ENCODE measurements at regions not wholly inside any gene's neighbourhood (a gene's known extent, or its start where the extent isn't known, plus 50 kb on each side); places are given as distances from the start of the nearest gene placed in this dataset.

DNA sequence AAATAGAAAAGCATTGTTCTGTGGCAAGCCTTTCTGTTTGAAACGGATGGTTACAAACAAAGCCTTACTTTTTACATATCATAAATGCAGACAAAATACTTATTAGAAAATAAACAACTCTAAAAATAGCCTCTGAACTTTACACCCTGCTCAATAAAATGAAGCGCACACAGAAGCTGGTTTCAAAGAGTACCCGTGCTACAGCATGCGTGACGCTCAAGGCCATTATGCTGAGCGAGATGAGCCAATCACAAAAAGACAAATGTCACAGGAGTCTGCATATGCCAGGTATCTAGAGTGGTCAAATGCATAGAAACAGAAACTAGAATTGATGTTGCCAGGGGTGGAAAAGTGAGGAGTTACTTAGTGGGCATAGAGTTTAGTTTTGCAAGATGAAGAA, 326.5 kb upstream of the GATB start:
- no peaks in the 10 kb centered on the region; the same call in 1 of the 2 replicates for H3K4me1 ChIP-seq (ENCODE audit: insufficient read depth, low read length)
- H4K91ac ChIP-seq (ENCODE audit: insufficient read length, low read depth, low read length): no peak overlapping the region
- no peaks in the 10 kb centered on the region for H3K79me2 ChIP-seq (ENCODE audit: insufficient read depth, low read length)
- no peaks in the 10 kb centered on the region for H3K9me3 ChIP-seq (ENCODE audit: control insufficient read depth, low read depth, low read length)
- Mint-ChIP-seq H3K27ac (no peak overlapping the region), H3K4me1 (peaks cover 5 to 9% of the 10 kb centered on the region in 2 experiments), H3K27me3 (ENCODE audit: low read depth) (no peaks in the 10 kb centered on the region), H3K4me3 (no peak overlapping the region), H3K36me3 (ENCODE audit: insufficient read depth in 1 of 3, low read depth in 3 of 3) (no peaks in the 10 kb centered on the region), H3K9me3 (no peaks in the 10 kb centered on the region)
- H3K27ac ChIP-seq (ENCODE audit: insufficient read length, low read depth, low read length): no peak overlapping the region
- H3K4me2 ChIP-seq (ENCODE audit: insufficient read depth, insufficient read length, low read length): no peak overlapping the region
- H2BK15ac ChIP-seq (ENCODE audit: low read depth, low read length): no peak overlapping the region
- H2BK20ac ChIP-seq (ENCODE audit: low read depth, low read length, poor library complexity, severe bottlenecking): no peak overlapping the region
- H4K8ac ChIP-seq (replicated peaks; ENCODE audit: insufficient read length, low read depth, low read length): no peak overlapping the region
- H3K9ac ChIP-seq (ENCODE audit: extremely low read depth, insufficient read length, low read length): no peak overlapping the region
- H3T11ph ChIP-seq (ENCODE audit: low read length): no peak overlapping the region
- H4K5ac ChIP-seq (ENCODE audit: insufficient read length, low read depth, low read length): no peak overlapping the region
- no peak overlapping the region for H2AK5ac ChIP-seq (ENCODE audit: insufficient read length, low read length)
- no peak overlapping the region for H2BK12ac ChIP-seq (ENCODE audit: insufficient read length, low read depth, low read length)
- no peak overlapping the region for H3K18ac ChIP-seq (ENCODE audit: insufficient read length, low read depth, low read length)
- no peak overlapping the region for H3K23ac ChIP-seq (ENCODE audit: insufficient read length, low read depth, low read length)
- no peak overlapping the region for H2BK5ac ChIP-seq (ENCODE audit: insufficient read length, low read length)
- no peaks in the 10 kb centered on the region for H4K20me1 ChIP-seq (ENCODE audit: control insufficient read depth, insufficient read depth, insufficient read length)
- DNase-seq: no peak
- H3K79me1 ChIP-seq (ENCODE audit: insufficient read depth, low read depth, low read length, poor library complexity, severe bottlenecking): no peaks in the 10 kb centered on the region
- no peak overlapping the region for H3K14ac ChIP-seq (ENCODE audit: insufficient read depth, low read length)
- no peak overlapping the region for H3K56ac ChIP-seq (ENCODE audit: insufficient read length, low read depth, low read length)
- H3K23me2 ChIP-seq (ENCODE audit: insufficient read length, low read depth, low read length, poor library complexity, severe bottlenecking): no peaks in the 10 kb centered on the region
- no peak overlapping the region for H2BK120ac ChIP-seq (ENCODE audit: low read depth, low read length, poor library complexity, severe bottlenecking)
- H3K27me3 ChIP-seq (ENCODE audit: insufficient read depth, low read length): no peaks in the 10 kb centered on the region
- H3K4ac ChIP-seq (ENCODE audit: low read depth, low read length): no peak overlapping the region
- no peak for TF ChIP-seq CTCF (conservative IDR thresholded peaks at IDR 0.05)
- no peak overlapping the region for H2AFZ ChIP-seq (ENCODE audit: low read length)
- no CpG with 5 or more reads among the region's 6 CpGs for WGBS (ENCODE audit: extremely low coverage, insufficient read length, low lambda C conversion rate)
